ENCODE measurements at regions not wholly inside any gene's neighbourhood (a gene's known extent, or its start where the extent isn't known, plus 50 kb on each side); places are given as distances from the start of the nearest gene placed in this dataset.

GRCh38 chr13:73339086-73339485 lies 280.3 kb downstream of the KLF5 start:
- Histone ChIP-seq H3K14ac (replicated peaks; ENCODE audit: low read depth, low read length) (no peak overlapping the region), H2AK9ac (replicated peaks; ENCODE audit: low read depth, low read length, poor library complexity) (no peak overlapping the region), H2BK5ac (ENCODE audit: low read depth, low read length, poor library complexity, severe bottlenecking) (no peak overlapping the region), H3K9ac (ENCODE audit: low read depth, low read length) (no peak overlapping the region), H3K18ac (ENCODE audit: low read depth, low read length) (no peak overlapping the region), H2BK120ac (ENCODE audit: low read depth, low read length) (no peak overlapping the region), H2AK5ac (ENCODE audit: low read depth, low read length) (no peak overlapping the region), H4K8ac (ENCODE audit: low read depth in 2 of 2, low read length in 2 of 2) (no peak overlapping the region), H3K36me3 (ENCODE audit: control insufficient read depth, insufficient read depth, low read length) (no peaks in the 10 kb centered on the region), H3K4me3 (ENCODE audit: insufficient read depth, low read depth, low read length) (no peak overlapping the region), H4K91ac (ENCODE audit: insufficient read depth, low read depth, low read length) (no peak overlapping the region), H2BK15ac (ENCODE audit: low read depth, low read length) (no peak overlapping the region), H3K27ac (ENCODE audit: insufficient read depth, low read length) (no peak overlapping the region), H3K23ac (ENCODE audit: low read depth, low read length) (no peak overlapping the region), H4K5ac (ENCODE audit: low read depth, low read length) (no peak overlapping the region), H2BK20ac (ENCODE audit: low read depth, low read length) (no peak overlapping the region), H3K9me3 (ENCODE audit: control insufficient read depth, insufficient read depth, low read length) (no peaks in the 10 kb centered on the region), H3K4me2 (ENCODE audit: low read depth, low read length) (no peak overlapping the region), H3K4me1 (ENCODE audit: control insufficient read depth, insufficient read depth, low read length) (no peaks in the 10 kb centered on the region), H3K56ac (ENCODE audit: extremely low read depth, insufficient read depth, low read length) (no peak overlapping the region), H3K4ac (ENCODE audit: low read depth, low read length) (no peak overlapping the region), H2AFZ (replicated peaks; ENCODE audit: low read length, poor library complexity) (no peak overlapping the region), H3K27me3 (ENCODE audit: control insufficient read depth, insufficient read depth, low read length) (no peaks in the 10 kb centered on the region), H4K20me1 (ENCODE audit: insufficient read depth, low read length) (no peaks in the 10 kb centered on the region), H3K79me1 (ENCODE audit: low read depth in 1 of 2, low read length in 2 of 2) (no peaks in the 10 kb centered on the region), H3K9me1 (ENCODE audit: insufficient read depth, low read length) (peaks cover 9% of the 10 kb centered on the region)
- ATAC-seq (ENCODE audit: low read depth) = no peak
- no peak for DNase-seq
- no peak for TF ChIP-seq MAFK (IDR thresholded peaks at IDR 0.05; ENCODE audit: low read depth, low read length)
- TF ChIP-seq BHLHE40 (IDR thresholded peaks at IDR 0.05; ENCODE audit: low read depth, low read length) = no peak
- no peak for TF ChIP-seq RCOR1 (IDR thresholded peaks at IDR 0.05; ENCODE audit: insufficient replicate concordance, low read length)
- no peak for TF ChIP-seq CEBPB (IDR thresholded peaks at IDR 0.05; ENCODE audit: low read depth, low read length)
- no peak for TF ChIP-seq USF2 (IDR thresholded peaks at IDR 0.05; ENCODE audit: low read depth, low read length)
- TF ChIP-seq MXI1 (IDR thresholded peaks at IDR 0.05; ENCODE audit: borderline replicate concordance, low read depth, low read length) = no peak
- TF ChIP-seq POLR2A (IDR thresholded peaks at IDR 0.05; ENCODE audit: low read depth, low read length) = no peak
- no peak for TF ChIP-seq SMC3 (IDR thresholded peaks at IDR 0.05; ENCODE audit: low read depth, low read length)
- no peak for TF ChIP-seq CHD1 (IDR thresholded peaks at IDR 0.05; ENCODE audit: low read depth, low read length)
- TF ChIP-seq RAD21 (IDR thresholded peaks at IDR 0.05; ENCODE audit: low read length) = no peak
- TF ChIP-seq ELK1 (IDR thresholded peaks at IDR 0.05; ENCODE audit: borderline replicate concordance, low read depth, low read length) = no peak
- no peak for TF ChIP-seq FOS (IDR thresholded peaks at IDR 0.05; ENCODE audit: low read depth, low read length)
- no peak for TF ChIP-seq RFX5 (IDR thresholded peaks at IDR 0.05; ENCODE audit: low read depth, low read length)
- no peak for TF ChIP-seq CTCF (conservative IDR thresholded peaks at IDR 0.05; ENCODE audit: low read depth, low read length)
- TF ChIP-seq MAZ (IDR thresholded peaks at IDR 0.05; ENCODE audit: borderline replicate concordance, low read depth, low read length) = no peak
- TF ChIP-seq NFE2L2 (IDR thresholded peaks at IDR 0.05; ENCODE audit: low read depth, low read length) = no peak
- intact Hi-C loops (cut with micrococcal nuclease) (loop anchor here (10.0 kb wide), 1 partner anchor 284 kb away; the partner anchor contains the start of gene KLF5), in situ Hi-C loops (cut with MboI; ENCODE audit: low sequenced_read_pairs) (no loop called here), dilution Hi-C loops (cut with HindIII; ENCODE audit: low sequenced_read_pairs, unreplicated experiment) (no loop called here)
- no TSS peak for BruUV-seq (replicated peaks)
- POLR2A ChIA-PET (ENCODE audit: unreplicated experiment) = no interaction called here
- CTCF ChIA-PET = no interaction called here
- WGBS, 2 experiments (ENCODE audit: extremely low coverage in 2 of 2, insufficient read length in 1 of 2) = no CpG with 5 or more reads among the region's 2 CpGs
